GM20431 (cell line): ENCODE measurements at regions not wholly inside any gene's neighbourhood (a gene's known extent, or its start where the extent isn't known, plus 50 kb on each side); places are given as distances from the start of the nearest gene placed in this dataset.

ENCODE experiments used
- in situ Hi-C: fragments of 300-500 bp; cut with MseI, MboI; formaldehyde crosslinking; loops from one replicate; pipeline ENCODE4 v1.15.0; 2020; ENCODE audit warnings: low sequenced_read_pairs; ENCODE audit not compliant: unreplicated experiment

GRCh38 chr9:13479096-13479495 is 199.6 kb upstream of the MPDZ start:
- in situ Hi-C loops = no loop called here

GRCh38 chr9:13478639-13479038 is 199.1 kb upstream of the MPDZ start:
- in situ Hi-C loops = no loop called here

GRCh38 chr9:13478160-13478559 is 198.7 kb upstream of the MPDZ start:
- in situ Hi-C loops = no loop called here

- in situ Hi-C loops = no loop called here
These were observed 191.3 kb upstream of the MPDZ start for GRCh38 chr9:13470836-13471235.

GRCh38 chr9:13467157-13467556 is 187.7 kb upstream of the MPDZ start:
- in situ Hi-C loops = no loop called here

DNA sequence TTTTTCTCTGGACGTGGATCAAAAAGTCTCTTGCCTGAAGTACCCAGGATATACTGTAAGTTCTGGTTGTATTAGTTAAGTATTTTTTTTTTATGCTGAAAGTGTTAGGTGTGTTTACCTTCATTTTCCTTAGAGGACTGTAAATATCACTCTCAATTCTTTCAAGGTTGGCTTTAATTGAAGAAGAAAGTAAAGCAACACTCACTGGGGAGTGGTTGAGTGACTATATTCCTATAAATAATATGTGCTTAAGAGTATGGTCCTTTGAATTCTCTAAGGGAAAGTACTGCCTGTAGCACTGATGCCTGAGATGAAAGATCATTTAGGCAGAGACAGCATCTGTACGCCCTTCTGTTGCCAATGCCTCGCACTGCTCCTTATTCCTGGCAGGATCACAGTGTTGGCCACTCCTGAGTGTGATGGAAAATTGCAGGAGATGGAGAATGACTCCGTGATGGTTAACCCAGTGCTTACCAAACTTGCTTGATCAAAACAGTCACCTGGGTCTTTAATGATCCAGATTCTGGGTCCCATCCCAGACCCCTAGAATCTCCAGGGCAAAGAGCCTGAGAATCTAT is 182.0 kb upstream of the MPDZ start:
- in situ Hi-C loops = no loop called here

GRCh38 chr9:13459071-13459470 is 179.6 kb upstream of the MPDZ start:
- in situ Hi-C loops = no loop called here

DNA sequence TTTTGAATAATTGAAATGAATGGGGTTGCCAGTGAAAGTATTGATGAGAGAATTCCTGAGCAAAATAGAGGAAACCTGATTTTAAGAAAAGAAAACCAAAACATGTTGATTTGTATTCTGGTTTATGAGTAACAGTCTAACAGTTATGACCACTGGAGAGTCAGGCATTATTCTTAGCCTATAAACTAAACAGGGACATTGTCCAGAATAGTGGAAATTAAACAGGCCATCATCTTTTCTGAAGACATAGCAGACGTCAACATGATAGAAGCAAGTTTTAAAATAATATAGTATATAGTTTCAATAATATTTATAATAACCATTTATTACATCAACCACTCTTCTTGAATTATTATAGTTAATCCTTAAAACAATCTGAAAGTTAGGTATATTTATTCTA is 178.3 kb upstream of the MPDZ start:
- in situ Hi-C loops = no loop called here

DNA sequence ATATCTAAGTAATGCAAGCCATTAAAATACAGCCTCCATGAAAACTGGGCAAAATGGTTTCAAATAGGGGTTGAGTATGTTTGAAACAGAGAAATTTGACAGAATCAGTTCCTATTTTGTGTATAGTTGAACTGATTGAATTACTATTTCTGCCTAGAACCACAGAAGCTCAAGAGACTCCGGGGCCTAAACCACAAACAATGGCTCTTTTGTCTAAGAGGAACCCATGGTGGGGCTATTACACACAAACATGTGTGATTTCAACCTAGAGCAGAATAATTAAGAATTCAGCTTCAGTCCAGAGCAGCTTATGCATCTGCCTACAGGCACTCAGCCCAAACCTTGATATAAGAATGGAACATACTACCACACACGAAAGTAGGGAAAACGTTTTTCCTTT is 171.2 kb upstream of the MPDZ start:
- in situ Hi-C loops = no loop called here

GRCh38 chr9:13448482-13448881 is 169.0 kb upstream of the MPDZ start:
- in situ Hi-C loops = loop anchor here (25.0 kb wide), 1 partner anchor 914 kb away; no protein-coding TSS in a partner anchor

- in situ Hi-C loops = loop anchor here (25.0 kb wide), 1 partner anchor 914 kb away; no protein-coding TSS in a partner anchor
These were observed 168.4 kb upstream of the MPDZ start for GRCh38 chr9:13447843-13448422.

- in situ Hi-C loops = loop anchor here (25.0 kb wide), 1 partner anchor 915 kb away; no protein-coding TSS in a partner anchor
These were observed 167.7 kb upstream of the MPDZ start for GRCh38 chr9:13446938-13447842.

DNA sequence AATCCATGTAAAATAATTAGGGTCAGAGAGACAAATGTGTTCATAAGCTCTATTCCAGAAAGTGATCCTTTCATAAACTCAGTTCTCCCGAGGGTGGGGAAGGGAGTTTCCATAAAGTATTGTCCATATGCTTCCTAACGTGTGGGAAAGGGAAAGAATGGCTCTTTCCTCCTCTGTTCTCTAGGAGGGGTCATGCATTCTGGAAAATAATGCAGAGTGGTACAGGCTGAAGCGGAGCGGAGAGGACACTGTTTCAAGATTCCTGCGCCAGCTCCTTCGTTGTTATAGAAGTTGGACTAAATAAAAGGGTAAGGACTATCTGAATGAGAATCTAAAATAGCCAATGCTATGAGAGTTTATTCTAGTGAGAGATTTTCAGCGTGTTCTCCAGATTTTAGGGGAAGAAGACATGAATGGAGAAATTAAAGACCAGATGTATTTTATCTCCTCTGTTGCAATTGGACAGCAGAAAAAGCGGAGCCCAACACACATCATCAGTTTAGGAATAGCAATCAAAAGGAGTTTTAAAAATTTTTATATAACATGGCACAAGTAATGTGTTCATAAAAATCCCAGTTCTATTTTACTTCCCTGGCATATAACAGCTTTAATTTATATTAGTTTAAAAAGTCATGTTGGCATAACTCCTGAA is 166.9 kb upstream of the MPDZ start:
- in situ Hi-C loops = loop anchor here (25.0 kb wide), 1 partner anchor 916 kb away; no protein-coding TSS in a partner anchor

DNA sequence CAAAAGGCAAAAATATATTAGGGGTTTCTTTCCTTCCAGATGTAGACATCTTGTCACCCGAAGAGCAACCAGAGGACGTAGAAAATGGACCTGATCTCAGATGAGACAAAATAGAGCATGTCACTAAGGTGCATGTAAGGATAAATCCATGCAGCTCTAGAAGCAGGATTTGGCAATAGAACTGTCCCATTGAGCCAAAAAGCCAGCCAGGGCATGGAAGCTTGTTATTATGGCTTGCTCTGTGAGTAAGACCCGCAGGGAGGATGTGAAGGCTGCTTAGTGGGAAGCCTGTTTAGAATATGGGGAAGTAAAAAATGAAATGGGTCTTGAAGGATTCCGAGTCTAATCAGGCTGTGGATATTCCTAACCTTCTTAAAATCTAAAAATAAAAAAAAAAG is 165.6 kb upstream of the MPDZ start:
- in situ Hi-C loops = loop anchor here (25.0 kb wide), 1 partner anchor 917 kb away; no protein-coding TSS in a partner anchor

DNA sequence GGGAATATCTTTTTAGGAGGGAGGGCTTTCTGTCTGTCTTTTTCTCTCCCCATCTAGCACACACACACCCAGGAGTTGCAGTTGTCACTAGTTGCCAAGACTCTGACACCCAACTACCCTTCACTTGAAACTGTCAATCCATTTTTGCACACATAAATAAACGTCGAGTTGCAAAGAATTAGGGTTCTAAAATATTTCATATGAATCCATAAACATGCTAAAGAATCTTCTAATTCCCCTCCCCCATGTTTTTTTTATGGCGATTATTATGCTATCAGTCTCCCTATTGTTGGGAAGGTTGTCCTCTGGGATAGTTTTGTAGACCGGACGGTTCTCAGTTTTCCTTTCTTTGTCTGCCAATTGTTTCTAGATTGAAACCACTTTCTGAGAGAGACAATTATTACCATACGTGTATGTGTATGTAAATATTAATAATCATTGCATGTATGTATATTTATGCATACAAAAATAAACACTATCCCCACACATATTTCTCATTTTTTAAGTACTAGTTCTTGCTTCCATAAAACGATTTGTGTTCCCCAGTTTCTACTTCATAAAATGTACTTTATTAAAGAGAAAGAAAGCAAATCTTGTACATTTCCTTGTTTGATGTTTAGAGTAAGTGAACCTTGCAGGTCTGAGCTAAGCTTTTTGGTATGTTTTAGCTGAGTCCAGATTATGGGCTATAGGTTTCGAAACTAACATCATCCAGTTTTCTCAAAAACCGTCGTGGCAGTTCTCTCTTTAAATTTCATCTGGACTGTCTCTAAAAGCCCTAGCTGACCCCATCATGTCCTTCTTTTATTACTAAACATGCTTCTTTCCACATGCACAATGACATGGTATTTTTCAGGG is 165.0 kb upstream of the MPDZ start:
- in situ Hi-C loops = loop anchor here (25.0 kb wide), 1 partner anchor 918 kb away; no protein-coding TSS in a partner anchor

GRCh38 chr9:13443346-13444244 is 164.1 kb upstream of the MPDZ start:
- in situ Hi-C loops = loop anchor here (25.0 kb wide), 1 partner anchor 919 kb away; no protein-coding TSS in a partner anchor

DNA sequence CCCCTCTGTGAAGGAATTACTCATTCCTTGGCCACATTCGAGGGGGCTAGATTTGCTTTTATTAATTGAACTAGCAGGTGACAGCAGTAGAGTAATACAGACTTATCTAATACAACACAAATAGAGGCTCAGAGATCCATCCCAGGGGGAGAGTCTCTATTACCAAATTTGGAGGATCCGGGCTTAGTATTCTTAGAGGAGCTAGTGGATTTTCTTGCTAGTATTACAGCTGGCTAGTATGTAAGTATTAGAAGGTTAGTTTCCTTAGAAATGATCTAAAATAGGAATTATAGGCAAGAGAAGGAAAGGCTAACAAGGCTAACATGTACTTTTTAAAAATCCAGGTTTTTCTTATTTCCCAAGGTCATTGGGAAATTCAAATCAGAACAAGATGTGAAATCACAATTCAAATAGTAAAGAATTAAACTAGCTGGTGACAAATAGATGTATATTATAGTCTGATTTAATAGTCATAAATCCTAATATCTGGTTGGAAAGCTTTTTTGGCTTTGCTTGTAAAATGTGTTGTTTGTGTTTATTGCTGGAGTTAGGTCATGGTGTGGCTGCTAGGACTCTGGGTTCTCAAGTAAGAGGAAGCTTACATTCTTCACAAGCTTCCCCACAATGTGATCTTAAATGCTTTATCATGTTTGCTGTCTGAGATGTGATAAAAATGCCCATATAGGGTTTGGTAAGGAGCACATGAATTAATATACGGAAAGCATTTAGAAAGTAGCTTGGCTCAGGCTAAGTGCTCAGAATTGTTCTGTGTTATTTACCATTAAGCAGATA is 160.4 kb upstream of the MPDZ start:
- in situ Hi-C loops = loop anchor here (25.0 kb wide), 1 partner anchor 922 kb away; no protein-coding TSS in a partner anchor
